DOHH2 (cell line): ENCODE measurements at regions not wholly inside any gene's neighbourhood (a gene's known extent, or its start where the extent isn't known, plus 50 kb on each side); places are given as distances from the start of the nearest gene placed in this dataset.

Source experiments
- CTCF ChIP-seq: fragments of 200-600 bp; sonication (generic); IDR thresholded peaks from one replicate; pipeline ENCODE4 v1.5.1; 2014; ENCODE audit warnings: antibody characterized with exemption, mild to moderate bottlenecking, low read depth, low read length; ENCODE audit not compliant: poor library complexity, severe bottlenecking
- EZH2phosphoT487 ChIP-seq: fragments of 200-600 bp; sonication (generic); IDR thresholded peaks from 2 replicates; pipeline ENCODE4 v1.6.1; 2017; ENCODE audit warnings: borderline replicate concordance, mild to moderate bottlenecking, antibody characterized with exemption, low read length, moderate library complexity, mixed read lengths

GRCh38 chr11:109062445-109062844, 359.5 kb upstream of the C11orf87 start:
- no peak for TF ChIP-seq CTCF
- TF ChIP-seq EZH2phosphoT487: no peak
